ENCODE measurements at regions not wholly inside any gene's neighbourhood (a gene's known extent, or its start where the extent isn't known, plus 50 kb on each side); places are given as distances from the start of the nearest gene placed in this dataset.

- peak overlapping the region in 1 of 2 donors; percentile 44 for H3K4me3 Mint-ChIP-seq
- Histone ChIP-seq H3K4me3 (replicated peaks in 1 of 3; ENCODE audit: low read depth in 2 of 3, low read length in 3 of 3) (peak overlapping the region in 1 of 3 experiments; percentile 13), H3K79me2 (ENCODE audit: insufficient read depth, low read length) (no peaks in the 10 kb centered on the region), H3K4me2 (replicated peaks; ENCODE audit: extremely low read depth, low read length, poor library complexity, severe bottlenecking) (peak overlapping the region; percentile 23), H3K9ac (ENCODE audit: insufficient read depth, low read length, poor library complexity, severe bottlenecking) (no peak overlapping the region), H2AFZ (ENCODE audit: insufficient read depth, low read depth, low read length, poor library complexity, severe bottlenecking) (no peak overlapping the region), H3K27me3 (ENCODE audit: control insufficient read depth in 2 of 2, insufficient read depth in 2 of 2, low read length in 2 of 2) (no peaks in the 10 kb centered on the region), H3K9me3 (replicated peaks in 1 of 2; ENCODE audit: control insufficient read depth in 1 of 2, insufficient read depth in 1 of 2, low read length in 2 of 2) (peaks cover 0 to 2% of the 10 kb centered on the region in 2 donors), H3K4me1 (ENCODE audit: control insufficient read depth in 1 of 2, insufficient read depth in 2 of 2, low read length in 2 of 2) (peaks cover 17 to 21% of the 10 kb centered on the region in 2 donors), H3K27ac (ENCODE audit: low read depth in 1 of 2, low read length in 2 of 2) (peak overlapping the region in 1 of 2 donors; percentile 54), H4K20me1 (ENCODE audit: insufficient read depth, low read length) (no peaks in the 10 kb centered on the region), H3K36me3 (replicated peaks in 1 of 2; ENCODE audit: control insufficient read depth in 1 of 2, insufficient read depth in 2 of 2, low read length in 2 of 2) (no peaks in the 10 kb centered on the region)
- H3K4me1 Mint-ChIP-seq: peaks cover 19% of the 10 kb centered on the region
- peak; percentile 75 to 84 (median 76) for DNase-seq
- no peak for TF ChIP-seq CTCF (IDR thresholded peaks at IDR 0.05)
- intact Hi-C loops (cut with micrococcal nuclease): no loop called here
- peak overlapping the region in 6 of 7 donors; percentile 63 to 91 (median 81) for H3K27ac Mint-ChIP-seq
- peaks cover 0 to 5% (median 0%) of the 10 kb centered on the region in 7 donors for H3K9me3 Mint-ChIP-seq
- peaks cover 0 to 2% (median 0%) of the 10 kb centered on the region in 3 donors for H3K27me3 Mint-ChIP-seq (ENCODE audit: low read depth in 3 of 3)
- WGBS (ENCODE audit: insufficient coverage): no CpG with 5 or more reads among the region's 3 CpGs
- H3K36me3 Mint-ChIP-seq: no peaks in the 10 kb centered on the region
Measured at GRCh38 chr12:19908830-19909229, 459.5 kb upstream of the PDE3A start.

GRCh38 chr12:19909418-19909817 lies 458.9 kb upstream of the PDE3A start:
- WGBS (ENCODE audit: insufficient coverage): no CpG with 5 or more reads among the region's 2 CpGs
- intact Hi-C loops (cut with micrococcal nuclease): no loop called here

More at GRCh38 chr12:19909418-19909817, 458.9 kb upstream of the PDE3A start:
- Mint-ChIP-seq H3K27ac (peak overlapping the region; percentile 1 to 91 (median 80)), H3K9me3 (peaks cover 0 to 3% (median 0%) of the 10 kb centered on the region in 7 donors), H3K36me3 (no peaks in the 10 kb centered on the region), H3K4me3 (no peak overlapping the region), H3K27me3 (ENCODE audit: low read depth in 3 of 3) (peaks cover 0 to 2% (median 0%) of the 10 kb centered on the region in 3 donors), H3K4me1 (peaks cover 19% of the 10 kb centered on the region)
- no peak overlapping the region for H3K9ac ChIP-seq (ENCODE audit: insufficient read depth, low read length, poor library complexity, severe bottlenecking)
- DNase-seq: peak in 2 of 3 donors; percentile 22 to 26
- H3K36me3 ChIP-seq (replicated peaks in 1 of 2; ENCODE audit: control insufficient read depth in 1 of 2, insufficient read depth in 2 of 2, low read length in 2 of 2): no peaks in the 10 kb centered on the region
- no peaks in the 10 kb centered on the region for H3K9me3 ChIP-seq (replicated peaks in 1 of 2; ENCODE audit: control insufficient read depth in 1 of 2, insufficient read depth in 1 of 2, low read length in 2 of 2)
- peak overlapping the region; percentile 21 for H2AFZ ChIP-seq (ENCODE audit: insufficient read depth, low read depth, low read length, poor library complexity, severe bottlenecking)
- no peaks in the 10 kb centered on the region for H3K79me2 ChIP-seq (ENCODE audit: insufficient read depth, low read length)
- no peak for TF ChIP-seq CTCF (IDR thresholded peaks at IDR 0.05)
- H3K27ac ChIP-seq (ENCODE audit: low read depth in 1 of 2, low read length in 2 of 2): peak overlapping the region in 1 of 2 donors; percentile 54
- no peaks in the 10 kb centered on the region for H4K20me1 ChIP-seq (ENCODE audit: insufficient read depth, low read length)
- peaks cover 17 to 21% of the 10 kb centered on the region in 2 donors for H3K4me1 ChIP-seq (ENCODE audit: control insufficient read depth in 1 of 2, insufficient read depth in 2 of 2, low read length in 2 of 2)
- no peaks in the 10 kb centered on the region for H3K27me3 ChIP-seq (ENCODE audit: control insufficient read depth in 2 of 2, insufficient read depth in 2 of 2, low read length in 2 of 2)
- H3K4me2 ChIP-seq (replicated peaks; ENCODE audit: extremely low read depth, low read length, poor library complexity, severe bottlenecking): no peak overlapping the region
- H3K4me3 ChIP-seq (replicated peaks in 1 of 3; ENCODE audit: low read depth in 2 of 3, low read length in 3 of 3): no peak overlapping the region
